ENCODE measurements at regions not wholly inside any gene's neighbourhood (a gene's known extent, or its start where the extent isn't known, plus 50 kb on each side); places are given as distances from the start of the nearest gene placed in this dataset.

DNA sequence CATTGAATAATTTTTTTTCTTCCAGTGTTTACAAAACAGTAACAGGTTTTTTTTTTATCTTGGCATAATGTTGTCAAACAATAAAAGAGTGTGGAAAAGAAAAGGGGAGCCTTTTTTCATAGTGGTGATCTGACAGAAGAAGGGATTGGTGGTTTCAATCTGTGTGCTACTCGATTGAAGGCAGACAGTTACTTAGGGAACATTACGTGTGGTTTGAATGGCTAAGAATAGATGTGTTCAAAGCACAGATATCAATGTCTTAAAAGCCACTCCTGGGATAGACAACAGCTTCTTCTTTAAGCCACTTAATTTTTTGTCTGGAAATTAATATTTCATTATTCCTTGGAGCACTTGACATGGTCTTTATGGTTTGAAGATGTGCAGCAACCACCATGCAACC is 558.6 kb upstream of the ADGRL2 start:
- H3K4me3 ChIP-seq (ENCODE audit: low read length), result no peak overlapping the region
- ATAC-seq (ENCODE audit: poor library complexity) (no peak), DNase-seq (no peak)
- H3K27me3 ChIP-seq (ENCODE audit: control insufficient read depth in 1 of 2, insufficient read depth in 2 of 2, low read length in 2 of 2), result no peaks in the 10 kb centered on the region
- TF ChIP-seq, protein P1, sequence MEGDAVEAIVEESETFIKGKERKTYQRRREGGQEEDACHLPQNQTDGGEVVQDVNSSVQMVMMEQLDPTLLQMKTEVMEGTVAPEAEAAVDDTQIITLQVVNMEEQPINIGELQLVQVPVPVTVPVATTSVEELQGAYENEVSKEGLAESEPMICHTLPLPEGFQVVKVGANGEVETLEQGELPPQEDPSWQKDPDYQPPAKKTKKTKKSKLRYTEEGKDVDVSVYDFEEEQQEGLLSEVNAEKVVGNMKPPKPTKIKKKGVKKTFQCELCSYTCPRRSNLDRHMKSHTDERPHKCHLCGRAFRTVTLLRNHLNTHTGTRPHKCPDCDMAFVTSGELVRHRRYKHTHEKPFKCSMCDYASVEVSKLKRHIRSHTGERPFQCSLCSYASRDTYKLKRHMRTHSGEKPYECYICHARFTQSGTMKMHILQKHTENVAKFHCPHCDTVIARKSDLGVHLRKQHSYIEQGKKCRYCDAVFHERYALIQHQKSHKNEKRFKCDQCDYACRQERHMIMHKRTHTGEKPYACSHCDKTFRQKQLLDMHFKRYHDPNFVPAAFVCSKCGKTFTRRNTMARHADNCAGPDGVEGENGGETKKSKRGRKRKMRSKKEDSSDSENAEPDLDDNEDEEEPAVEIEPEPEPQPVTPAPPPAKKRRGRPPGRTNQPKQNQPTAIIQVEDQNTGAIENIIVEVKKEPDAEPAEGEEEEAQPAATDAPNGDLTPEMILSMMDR (IDR thresholded peaks at IDR 0.05), result no peak
- no peaks in the 10 kb centered on the region for H3K36me3 Mint-ChIP-seq (ENCODE audit: low read depth)
- H3K4me1 Mint-ChIP-seq (ENCODE audit: low read depth), result no peaks in the 10 kb centered on the region
- ChIA-PET POLR2A (no interaction called here), CTCF (no interaction called here)
- H3K27ac Mint-ChIP-seq, result no peak overlapping the region
- no peaks in the 10 kb centered on the region for H3K36me3 ChIP-seq (ENCODE audit: insufficient read depth, low read length)
- H3K27ac ChIP-seq (ENCODE audit: low read depth in 1 of 2, low read length in 2 of 2), result no peak overlapping the region
- no peaks in the 10 kb centered on the region for H3K4me1 ChIP-seq (ENCODE audit: insufficient read depth, low read length)
- peaks cover 0 to 3% of the 10 kb centered on the region in 2 experiments for H3K9me3 ChIP-seq (ENCODE audit: control insufficient read depth in 1 of 2, insufficient read depth in 1 of 2, low read length in 2 of 2)
- intact Hi-C loops (cut with DNase I, micrococcal nuclease), result no loop called here
- H3K9me3 Mint-ChIP-seq, result peaks cover 16% of the 10 kb centered on the region
- H3K4me3 Mint-ChIP-seq, result no peak overlapping the region
- H3K27me3 Mint-ChIP-seq, result no peaks in the 10 kb centered on the region

DNA sequence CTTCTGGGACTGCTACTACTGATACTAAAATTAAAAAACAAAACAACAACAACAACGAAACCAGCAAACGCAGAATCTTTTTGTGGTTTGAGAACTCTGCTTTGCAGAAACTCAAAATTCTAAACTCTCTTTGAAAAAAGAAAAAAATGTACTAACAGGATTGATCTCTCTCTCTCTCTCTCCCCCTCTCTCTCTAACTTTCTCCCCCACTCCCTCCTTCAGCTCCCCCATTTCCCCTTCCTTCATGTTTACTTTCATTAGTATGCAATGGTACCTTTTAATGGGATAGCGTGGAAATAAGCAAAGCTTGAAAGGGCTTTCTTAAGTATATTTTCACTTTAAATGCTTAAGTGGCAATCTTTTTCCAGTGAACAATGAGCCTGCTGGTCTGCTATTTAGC is 562.6 kb upstream of the ADGRL2 start:
- Mint-ChIP-seq H3K4me1 (ENCODE audit: low read depth) (no peaks in the 10 kb centered on the region), H3K27ac (no peak overlapping the region), H3K4me3 (no peak overlapping the region), H3K27me3 (no peaks in the 10 kb centered on the region), H3K9me3 (no peaks in the 10 kb centered on the region), H3K36me3 (ENCODE audit: low read depth) (no peaks in the 10 kb centered on the region)
- ATAC-seq (ENCODE audit: poor library complexity), result no peak
- POLR2A ChIA-PET, result no interaction called here
- intact Hi-C loops (cut with DNase I, micrococcal nuclease), result no loop called here
- Histone ChIP-seq H3K4me1 (ENCODE audit: insufficient read depth, low read length) (no peaks in the 10 kb centered on the region), H3K27me3 (ENCODE audit: control insufficient read depth in 1 of 2, insufficient read depth in 2 of 2, low read length in 2 of 2) (no peaks in the 10 kb centered on the region), H3K9me3 (ENCODE audit: control insufficient read depth in 1 of 2, insufficient read depth in 1 of 2, low read length in 2 of 2) (no peaks in the 10 kb centered on the region), H3K4me3 (ENCODE audit: low read length) (no peak overlapping the region), H3K27ac (ENCODE audit: low read depth in 1 of 2, low read length in 2 of 2) (no peak overlapping the region), H3K36me3 (ENCODE audit: insufficient read depth, low read length) (no peaks in the 10 kb centered on the region)
- TF ChIP-seq, protein P1 (IDR thresholded peaks at IDR 0.05), result no peak
- no peak for DNase-seq
- CTCF ChIA-PET, result interaction anchor here (0.6 kb wide), 1 partner anchor 370 kb away, joined by 3 read pairs; no protein-coding TSS in a partner anchor

DNA sequence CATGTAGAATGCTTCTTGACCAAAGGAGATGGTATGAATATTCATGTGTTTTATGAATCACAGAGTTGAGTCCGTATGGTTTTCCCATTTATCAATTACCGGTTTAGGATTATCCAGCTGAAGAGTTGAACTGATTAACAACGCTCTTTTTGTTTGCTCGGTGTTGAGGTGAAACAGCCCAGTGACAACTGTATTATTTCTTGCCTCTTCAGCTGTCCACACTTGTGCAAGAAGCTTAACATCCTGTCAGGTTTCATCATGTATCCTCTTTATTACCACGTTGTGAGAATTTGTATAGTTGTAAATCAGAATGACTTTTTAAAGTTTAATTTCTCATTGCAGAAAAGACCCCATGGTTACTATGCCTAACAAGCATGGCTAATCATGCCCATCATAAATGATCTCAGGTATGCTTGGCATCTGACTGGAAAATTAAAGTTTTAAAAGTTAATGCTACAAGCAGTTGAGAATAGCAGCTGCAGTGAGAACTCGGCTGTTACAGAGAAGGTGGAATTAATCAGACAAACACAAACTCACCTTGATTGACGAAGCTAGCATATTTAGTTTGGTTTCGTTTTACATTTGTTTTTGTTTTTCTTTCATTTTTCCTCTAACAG is 563.2 kb upstream of the ADGRL2 start:
- no peaks in the 10 kb centered on the region for H3K27me3 Mint-ChIP-seq
- ChIA-PET POLR2A (no interaction called here), CTCF (no interaction called here)
- Histone ChIP-seq H3K4me1 (ENCODE audit: insufficient read depth, low read length) (no peaks in the 10 kb centered on the region), H3K4me3 (ENCODE audit: low read length) (no peak overlapping the region), H3K9me3 (ENCODE audit: control insufficient read depth in 1 of 2, insufficient read depth in 1 of 2, low read length in 2 of 2) (no peaks in the 10 kb centered on the region), H3K27ac (ENCODE audit: low read depth in 1 of 2, low read length in 2 of 2) (no peak overlapping the region), H3K36me3 (ENCODE audit: insufficient read depth, low read length) (no peaks in the 10 kb centered on the region), H3K27me3 (ENCODE audit: control insufficient read depth in 1 of 2, insufficient read depth in 2 of 2, low read length in 2 of 2) (no peaks in the 10 kb centered on the region)
- DNase-seq (no peak), ATAC-seq (ENCODE audit: poor library complexity) (no peak)
- H3K36me3 Mint-ChIP-seq (ENCODE audit: low read depth), result no peaks in the 10 kb centered on the region
- H3K4me1 Mint-ChIP-seq (ENCODE audit: low read depth), result no peaks in the 10 kb centered on the region
- intact Hi-C loops (cut with DNase I, micrococcal nuclease), result no loop called here
- no peaks in the 10 kb centered on the region for H3K9me3 Mint-ChIP-seq
- TF ChIP-seq, protein P1 (IDR thresholded peaks at IDR 0.05), result no peak
- no peak overlapping the region for H3K27ac Mint-ChIP-seq
- H3K4me3 Mint-ChIP-seq, result no peak overlapping the region
